T1000 (cell line): ENCODE measurements at regions not wholly inside any gene's neighbourhood (a gene's known extent, or its start where the extent isn't known, plus 50 kb on each side); places are given as distances from the start of the nearest gene placed in this dataset.
A peak's percentile ranks its signal among the peaks of the same experiment; 100 is the strongest.

Source experiments
- DNase-seq: peaks from one replicate; lab custom pipeline; 2025; ENCODE audit warnings: mixed read lengths; lab: John Stamatoyannopoulos, UW

GRCh38 chr20:10921491-10922010 is 247.8 kb upstream of the JAG1 start:
- no peak for DNase-seq

- DNase-seq: no peak
These were observed 248.7 kb upstream of the JAG1 start for GRCh38 chr20:10922506-10922905.

- peak; percentile 60 for DNase-seq
These were observed 249.1 kb upstream of the JAG1 start for GRCh38 chr20:10922941-10923340.

- DNase-seq: no peak
These were observed 250.9 kb upstream of the JAG1 start for GRCh38 chr20:10924644-10925201.

- DNase-seq: no peak
These were observed 252.0 kb upstream of the JAG1 start for GRCh38 chr20:10925767-10926166.

- DNase-seq: no peak
These were observed 253.3 kb upstream of the JAG1 start for GRCh38 chr20:10927011-10927583.

GRCh38 chr20:10927936-10928840 is 254.4 kb upstream of the JAG1 start:
- no peak for DNase-seq

- DNase-seq: no peak
These were observed 255.1 kb upstream of the JAG1 start for GRCh38 chr20:10928841-10929421.

GRCh38 chr20:10935658-10936402 is 262.0 kb upstream of the JAG1 start:
- no peak for DNase-seq

- no peak for DNase-seq
These were observed 263.0 kb upstream of the JAG1 start for GRCh38 chr20:10936786-10937185.

GRCh38 chr20:10939331-10939941 is 265.6 kb upstream of the JAG1 start:
- DNase-seq: no peak

- DNase-seq: no peak
These were observed 267.1 kb upstream of the JAG1 start for GRCh38 chr20:10940941-10941340.

GRCh38 chr20:10943686-10944265 is 270.0 kb upstream of the JAG1 start:
- no peak for DNase-seq

- DNase-seq: no peak
These were observed 272.5 kb upstream of the JAG1 start for GRCh38 chr20:10946124-10946880.

GRCh38 chr20:10947726-10948125 is 273.9 kb upstream of the JAG1 start:
- DNase-seq: no peak

GRCh38 chr20:10949930-10950783 is 276.4 kb upstream of the JAG1 start:
- no peak for DNase-seq

- no peak for DNase-seq
These were observed 277.4 kb upstream of the JAG1 start for GRCh38 chr20:10951216-10951615.

- DNase-seq: no peak
These were observed 278.1 kb upstream of the JAG1 start for GRCh38 chr20:10951904-10952303.

GRCh38 chr20:10953437-10953836 is 279.6 kb upstream of the JAG1 start:
- DNase-seq: no peak
